ENCODE measurements at regions not wholly inside any gene's neighbourhood (a gene's known extent, or its start where the extent isn't known, plus 50 kb on each side); places are given as distances from the start of the nearest gene placed in this dataset.
A peak's percentile ranks its signal among the peaks of the same experiment; 100 is the strongest.
"Not testable (repeated sequence)": the region's sequence is repeated elsewhere in the genome, so short reads cannot be mapped to it uniquely, and the experiment has no call there.

DNA sequence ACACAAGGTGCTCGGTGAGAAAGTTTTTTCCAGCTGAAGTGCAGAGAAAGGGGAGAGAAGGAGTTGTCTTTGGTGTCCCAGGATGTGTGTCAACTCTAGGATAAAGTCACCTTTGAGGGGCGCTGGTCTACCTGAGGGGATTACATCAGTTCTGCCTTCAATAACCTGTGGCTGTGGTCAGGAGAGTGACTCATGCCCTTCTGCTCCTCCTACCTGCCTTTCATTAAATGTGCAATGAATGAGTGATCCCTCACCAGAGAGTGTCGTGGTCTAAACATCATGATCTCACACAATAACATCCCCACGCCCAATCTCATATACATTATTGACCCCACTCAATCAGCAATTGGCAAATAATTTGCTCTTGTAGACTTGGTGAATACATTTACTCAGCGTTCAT is 83.4 kb downstream of the OR4M2 start:
- H3K27ac ChIP-seq (ENCODE audit: low read length); H3K4me3 Mint-ChIP-seq; H3K36me3 ChIP-seq (ENCODE audit: control insufficient read depth, insufficient read depth, low read length); H3K9me3 Mint-ChIP-seq; H3K4me1 ChIP-seq (ENCODE audit: control insufficient read depth, insufficient read depth, low read length); intact Hi-C loops (cut with micrococcal nuclease); H3K27ac Mint-ChIP-seq; H3K27me3 ChIP-seq (ENCODE audit: control insufficient read depth, insufficient read depth, low read length); H3K27me3 Mint-ChIP-seq (ENCODE audit: low read depth in 2 of 2); DNase-seq; H3K36me3 Mint-ChIP-seq; H3K4me3 ChIP-seq (ENCODE audit: low read length); H3K4me1 Mint-ChIP-seq; H3K9me3 ChIP-seq (ENCODE audit: control insufficient read depth, insufficient read depth, low read length): not testable (repeated sequence)
- ATAC-seq: peak in 1 of 3 donors; percentile 2
- no CpG with 5 or more reads among the region's 5 CpGs for WGBS (ENCODE audit: insufficient coverage)

DNA sequence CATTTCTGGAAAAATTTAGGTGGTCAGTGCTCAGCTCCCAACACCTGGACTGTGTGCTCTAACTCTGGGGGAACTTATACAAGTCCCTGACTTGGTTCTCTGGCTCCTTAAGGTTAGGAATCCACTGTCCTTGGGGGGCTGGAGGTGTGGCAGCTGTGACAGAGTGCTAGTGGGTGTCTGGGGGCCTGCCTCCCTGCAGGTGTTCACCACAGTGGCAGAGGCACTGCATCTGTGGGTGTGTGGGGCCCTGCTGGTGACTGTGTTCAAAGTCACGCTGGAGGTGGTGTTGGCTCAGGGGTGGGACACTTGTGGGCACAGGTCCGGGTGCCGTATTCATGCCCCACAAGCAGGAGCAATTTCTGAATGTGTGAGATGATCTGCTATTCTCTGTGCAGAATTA is 87.2 kb downstream of the OR4M2 start:
- H3K27ac ChIP-seq (ENCODE audit: low read length); H3K36me3 Mint-ChIP-seq; H3K9me3 ChIP-seq (ENCODE audit: control insufficient read depth, insufficient read depth, low read length); H3K4me1 ChIP-seq (ENCODE audit: control insufficient read depth, insufficient read depth, low read length); H3K4me3 Mint-ChIP-seq; H3K4me3 ChIP-seq (ENCODE audit: low read length); H3K27me3 Mint-ChIP-seq (ENCODE audit: low read depth in 2 of 2); H3K4me1 Mint-ChIP-seq; H3K36me3 ChIP-seq (ENCODE audit: control insufficient read depth, insufficient read depth, low read length); H3K27me3 ChIP-seq (ENCODE audit: control insufficient read depth, insufficient read depth, low read length); intact Hi-C loops (cut with micrococcal nuclease); H3K9me3 Mint-ChIP-seq; H3K27ac Mint-ChIP-seq: not testable (repeated sequence)
- DNase-seq (peak in 1 of 2 donors; percentile 15), ATAC-seq (peak; percentile 76 to 95 (median 85))
- no CpG with 5 or more reads among the region's 3 CpGs for WGBS (ENCODE audit: insufficient coverage)

DNA sequence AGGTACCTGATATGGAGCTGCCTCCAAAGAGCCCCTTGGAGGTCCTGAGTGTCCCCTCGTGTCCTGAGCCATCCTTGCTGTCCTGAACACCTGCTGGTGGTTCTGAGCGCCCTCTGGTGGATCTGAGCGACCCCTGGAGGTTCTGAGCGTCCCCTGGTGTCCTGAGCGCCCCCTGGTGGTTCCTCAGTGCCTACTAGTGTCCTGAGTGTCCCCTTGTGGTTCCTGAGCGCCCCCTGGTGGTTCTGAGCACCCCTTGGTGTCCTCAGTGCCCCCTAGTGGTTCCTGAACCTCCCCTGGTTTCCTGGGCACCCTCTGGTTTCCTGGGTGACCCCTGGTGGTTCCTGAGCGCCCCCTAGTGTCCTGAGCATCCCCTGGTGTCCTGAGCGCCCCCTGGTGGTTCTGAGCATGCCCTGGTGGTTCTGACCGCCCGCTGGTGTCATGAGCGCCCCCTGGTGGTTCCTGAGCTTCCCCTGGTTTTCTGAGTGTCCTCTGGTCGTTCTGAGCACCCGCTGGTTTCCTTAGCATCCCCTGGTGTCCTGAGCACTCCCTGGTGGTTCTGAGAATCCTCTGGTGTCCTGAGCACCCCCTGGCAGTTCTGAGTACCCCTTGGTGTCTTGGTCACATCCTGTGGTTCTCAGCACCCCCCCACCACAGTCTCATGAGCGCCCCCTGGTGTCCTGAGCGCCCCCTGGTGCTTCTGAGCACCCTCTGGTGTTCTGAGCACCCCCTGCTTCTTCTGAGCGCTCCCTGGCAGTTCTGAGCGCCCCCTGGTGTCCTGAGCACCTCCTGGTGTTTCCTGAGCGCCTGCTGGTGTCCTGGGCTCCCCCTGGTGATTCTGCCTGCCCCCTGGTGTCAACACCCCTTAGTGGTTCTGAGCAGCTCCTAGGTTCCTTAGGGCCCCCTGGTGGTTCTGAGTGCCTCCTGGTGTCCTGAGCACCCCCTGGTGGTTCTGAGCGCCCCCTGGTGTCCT is 93.0 kb downstream of the OR4M2 start:
- WGBS (ENCODE audit: insufficient coverage): no CpG with 5 or more reads among the region's 19 CpGs
- H3K27me3 ChIP-seq (ENCODE audit: control insufficient read depth, insufficient read depth, low read length); H3K36me3 ChIP-seq (ENCODE audit: control insufficient read depth, insufficient read depth, low read length); H3K27me3 Mint-ChIP-seq (ENCODE audit: low read depth in 2 of 2); H3K9me3 ChIP-seq (ENCODE audit: control insufficient read depth, insufficient read depth, low read length); H3K4me3 Mint-ChIP-seq; DNase-seq; H3K4me1 ChIP-seq (ENCODE audit: control insufficient read depth, insufficient read depth, low read length); H3K27ac Mint-ChIP-seq; H3K27ac ChIP-seq (ENCODE audit: low read length); H3K36me3 Mint-ChIP-seq; H3K4me1 Mint-ChIP-seq; H3K4me3 ChIP-seq (ENCODE audit: low read length); intact Hi-C loops (cut with micrococcal nuclease); H3K9me3 Mint-ChIP-seq: not testable (repeated sequence)
- ATAC-seq: peak; percentile 75 to 93 (median 85)

DNA sequence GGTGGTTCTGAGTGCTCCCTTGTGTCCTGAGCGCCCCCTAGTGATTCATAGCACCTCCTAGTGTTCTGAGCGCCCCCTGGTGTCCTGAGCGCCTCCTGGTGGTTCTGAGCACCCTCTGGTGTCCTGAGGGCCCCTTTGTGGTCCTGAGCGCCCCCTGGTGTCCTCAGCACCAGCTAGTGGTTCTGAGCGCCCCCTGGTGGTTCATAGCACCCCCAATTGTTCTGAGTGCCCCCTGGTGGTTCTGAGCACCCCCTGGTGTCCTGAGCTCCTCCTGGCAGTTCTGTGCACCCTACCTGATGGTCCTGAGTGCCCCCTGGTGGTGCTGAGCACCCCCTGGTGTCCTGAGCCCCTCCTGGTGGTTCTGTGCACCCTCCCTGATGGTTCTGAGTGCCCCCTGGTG is 93.8 kb downstream of the OR4M2 start:
- intact Hi-C loops (cut with micrococcal nuclease); H3K4me1 Mint-ChIP-seq; H3K4me3 Mint-ChIP-seq; H3K36me3 ChIP-seq (ENCODE audit: control insufficient read depth, insufficient read depth, low read length); H3K9me3 Mint-ChIP-seq; H3K4me3 ChIP-seq (ENCODE audit: low read length); H3K27me3 Mint-ChIP-seq (ENCODE audit: low read depth in 2 of 2); H3K27ac ChIP-seq (ENCODE audit: low read length); H3K9me3 ChIP-seq (ENCODE audit: control insufficient read depth, insufficient read depth, low read length); DNase-seq; H3K4me1 ChIP-seq (ENCODE audit: control insufficient read depth, insufficient read depth, low read length); H3K27me3 ChIP-seq (ENCODE audit: control insufficient read depth, insufficient read depth, low read length); H3K36me3 Mint-ChIP-seq; H3K27ac Mint-ChIP-seq: not testable (repeated sequence)
- ATAC-seq: peak; percentile 17 to 55 (median 33)
- WGBS (ENCODE audit: insufficient coverage): no CpG with 5 or more reads among the region's 5 CpGs

DNA sequence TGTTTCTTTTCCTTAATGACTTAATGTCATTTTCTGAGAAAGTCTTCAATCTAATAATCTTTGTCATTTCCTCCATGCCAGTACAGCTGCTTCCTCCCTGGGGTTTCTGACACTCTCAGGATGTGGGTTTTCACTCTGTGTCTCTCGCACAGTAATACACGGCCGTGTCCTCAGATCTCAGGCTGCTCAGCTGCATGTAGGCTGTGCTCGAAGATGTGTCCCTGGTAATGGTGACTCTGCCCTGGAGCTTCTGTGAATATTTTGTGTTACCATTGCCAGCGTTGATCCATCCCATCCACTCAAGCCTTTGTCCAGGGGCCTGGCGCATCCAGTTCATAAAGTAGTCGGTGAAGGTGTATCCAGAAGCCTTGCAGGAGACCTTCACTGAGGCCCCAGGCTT is 97.6 kb downstream of the OR4M2 start:
- WGBS (ENCODE audit: insufficient coverage): no CpG with 5 or more reads among the region's 7 CpGs
- intact Hi-C loops (cut with micrococcal nuclease); H3K9me3 Mint-ChIP-seq; H3K27me3 Mint-ChIP-seq (ENCODE audit: low read depth in 2 of 2); H3K27ac Mint-ChIP-seq; H3K4me3 ChIP-seq (ENCODE audit: low read length); H3K4me3 Mint-ChIP-seq; H3K36me3 Mint-ChIP-seq; H3K4me1 Mint-ChIP-seq; H3K9me3 ChIP-seq (ENCODE audit: control insufficient read depth, insufficient read depth, low read length); H3K27me3 ChIP-seq (ENCODE audit: control insufficient read depth, insufficient read depth, low read length); H3K27ac ChIP-seq (ENCODE audit: low read length); H3K36me3 ChIP-seq (ENCODE audit: control insufficient read depth, insufficient read depth, low read length); DNase-seq; H3K4me1 ChIP-seq (ENCODE audit: control insufficient read depth, insufficient read depth, low read length): not testable (repeated sequence)
- ATAC-seq: peak; percentile 43 to 54 (median 44)

DNA sequence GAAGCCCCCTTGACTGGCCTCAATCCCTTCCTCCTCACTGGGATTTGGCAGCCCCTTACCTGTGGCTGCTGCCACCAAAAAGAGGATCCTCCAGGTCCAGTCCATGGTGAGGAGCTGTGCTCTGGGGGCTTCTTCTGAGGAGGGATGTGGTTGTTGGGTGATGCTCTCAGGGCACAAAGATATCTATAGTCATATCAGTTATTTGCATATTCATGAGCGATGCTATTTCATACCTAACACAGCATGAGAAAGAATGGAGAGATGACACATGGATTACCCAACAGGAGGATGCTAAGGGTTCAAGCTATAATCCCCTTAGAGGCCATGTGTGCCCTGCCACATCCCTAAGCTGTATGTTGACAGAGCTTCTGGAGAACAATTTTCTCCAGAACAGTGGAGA is 98.1 kb downstream of the OR4M2 start:
- WGBS (ENCODE audit: insufficient coverage): no CpG with 5 or more reads among the region's 1 CpG
- H3K36me3 ChIP-seq (ENCODE audit: control insufficient read depth, insufficient read depth, low read length); DNase-seq; H3K4me3 Mint-ChIP-seq; H3K27ac Mint-ChIP-seq; H3K9me3 Mint-ChIP-seq; H3K36me3 Mint-ChIP-seq; H3K9me3 ChIP-seq (ENCODE audit: control insufficient read depth, insufficient read depth, low read length); H3K27me3 ChIP-seq (ENCODE audit: control insufficient read depth, insufficient read depth, low read length); H3K27me3 Mint-ChIP-seq (ENCODE audit: low read depth in 2 of 2); H3K4me3 ChIP-seq (ENCODE audit: low read length); intact Hi-C loops (cut with micrococcal nuclease); H3K4me1 Mint-ChIP-seq; H3K4me1 ChIP-seq (ENCODE audit: control insufficient read depth, insufficient read depth, low read length); H3K27ac ChIP-seq (ENCODE audit: low read length): not testable (repeated sequence)
- ATAC-seq: peak; percentile 73 to 77 (median 74)

DNA sequence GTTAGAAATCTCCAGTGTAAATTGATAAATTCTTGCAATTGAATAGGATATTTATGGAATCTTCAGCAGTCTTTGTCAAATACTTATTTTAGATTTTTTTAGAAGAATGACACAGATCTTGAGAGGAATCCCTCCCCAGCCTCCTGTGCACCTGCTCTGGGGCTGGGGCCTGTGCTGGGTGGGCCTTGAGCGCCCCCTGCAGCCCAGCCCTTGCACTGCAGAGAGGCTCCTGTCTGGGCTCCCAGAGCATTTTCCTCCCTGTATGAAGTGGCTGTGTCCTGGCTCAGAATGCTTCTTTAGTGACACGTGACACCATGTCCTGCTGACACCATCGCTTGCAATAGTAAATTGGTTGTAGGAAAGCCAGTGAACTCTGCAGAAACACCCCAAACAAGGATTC is 98.7 kb downstream of the OR4M2 start:
- H3K27me3 Mint-ChIP-seq (ENCODE audit: low read depth in 2 of 2); H3K4me3 ChIP-seq (ENCODE audit: low read length); H3K9me3 ChIP-seq (ENCODE audit: control insufficient read depth, insufficient read depth, low read length); H3K27ac ChIP-seq (ENCODE audit: low read length); H3K9me3 Mint-ChIP-seq; H3K36me3 ChIP-seq (ENCODE audit: control insufficient read depth, insufficient read depth, low read length); H3K4me1 Mint-ChIP-seq; H3K36me3 Mint-ChIP-seq; H3K4me1 ChIP-seq (ENCODE audit: control insufficient read depth, insufficient read depth, low read length); H3K4me3 Mint-ChIP-seq; DNase-seq; H3K27me3 ChIP-seq (ENCODE audit: control insufficient read depth, insufficient read depth, low read length); H3K27ac Mint-ChIP-seq; intact Hi-C loops (cut with micrococcal nuclease): not testable (repeated sequence)
- peak in 1 of 3 donors; percentile 38 for ATAC-seq
- WGBS (ENCODE audit: insufficient coverage): no CpG with 5 or more reads among the region's 3 CpGs

DNA sequence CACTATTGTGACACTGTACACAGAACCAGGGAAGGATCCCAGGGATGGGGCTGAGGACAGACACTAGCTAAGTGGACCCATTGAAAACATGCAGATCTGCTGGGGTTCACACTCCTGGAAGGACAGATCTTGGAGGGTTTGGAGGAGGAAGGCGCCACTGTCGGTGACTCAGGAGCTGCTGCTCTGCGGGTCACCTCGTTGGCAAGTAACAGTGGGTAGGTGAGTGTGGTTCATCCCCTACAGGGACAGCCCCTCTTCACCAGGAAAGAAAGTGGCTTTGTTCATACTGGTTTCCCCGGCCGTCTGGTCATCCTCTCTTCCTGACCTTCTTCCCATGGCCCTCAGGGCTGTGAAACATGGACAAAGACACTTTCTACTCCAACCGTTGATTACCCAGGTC is 100.3 kb downstream of the OR4M2 start:
- DNase-seq; H3K36me3 Mint-ChIP-seq; H3K4me1 ChIP-seq (ENCODE audit: control insufficient read depth, insufficient read depth, low read length); H3K36me3 ChIP-seq (ENCODE audit: control insufficient read depth, insufficient read depth, low read length); H3K4me3 Mint-ChIP-seq; H3K4me1 Mint-ChIP-seq; H3K4me3 ChIP-seq (ENCODE audit: low read length); ATAC-seq; H3K27me3 Mint-ChIP-seq (ENCODE audit: low read depth in 2 of 2); H3K9me3 ChIP-seq (ENCODE audit: control insufficient read depth, insufficient read depth, low read length); H3K27ac ChIP-seq (ENCODE audit: low read length); H3K27me3 ChIP-seq (ENCODE audit: control insufficient read depth, insufficient read depth, low read length); intact Hi-C loops (cut with micrococcal nuclease); H3K9me3 Mint-ChIP-seq; H3K27ac Mint-ChIP-seq: not testable (repeated sequence)
- no CpG with 5 or more reads among the region's 7 CpGs for WGBS (ENCODE audit: insufficient coverage)

Data from natural killer cell (primary cell).